SK-N-SH treated with all-trans-retinoic acid at 6 μM for 48 hours (cell line): ENCODE measurements at regions not wholly inside any gene's neighbourhood (a gene's known extent, or its start where the extent isn't known, plus 50 kb on each side); places are given as distances from the start of the nearest gene placed in this dataset.

Source experiments
- ATAC-seq: fragments of 200-7000 bp; cut with Tn5 transposase; 3 replicates; pipeline ENCODE4 v1.9.1; 2020; ENCODE audit warnings: mild to moderate bottlenecking, moderate library complexity
- ARNTL ChIP-seq: fragments of 450-650 bp; formaldehyde crosslinking; IDR thresholded peaks from 2 replicates; pipeline ENCODE4 v1.5.0; 2020; ENCODE audit warnings: low read depth, mild to moderate bottlenecking, moderate library complexity, borderline replicate concordance
- BACH2 ChIP-seq: fragments of 250-450 bp; sonication (Bioruptor Pico); IDR thresholded peaks from 2 replicates; pipeline ENCODE4 v1.9.0; 2021; ENCODE audit warnings: mild to moderate bottlenecking, borderline replicate concordance
- CSDC2 ChIP-seq: fragments of 250-450 bp; sonication (Bioruptor Pico); IDR thresholded peaks from 2 replicates; pipeline ENCODE4 v1.5.0; 2020; ENCODE audit warnings: mild to moderate bottlenecking, moderate library complexity
- ESRRG ChIP-seq: fragments of 250-450 bp; sonication (Bioruptor Pico); IDR thresholded peaks from 2 replicates; pipeline ENCODE4 v1.6.1; 2021; ENCODE audit warnings: mild to moderate bottlenecking
- GLIS3 ChIP-seq: fragments of 250-450 bp; sonication (Bioruptor Pico); IDR thresholded peaks from 2 replicates; pipeline ENCODE4 v1.5.0; 2020; ENCODE audit warnings: mild to moderate bottlenecking, moderate library complexity
- ISL1 ChIP-seq: fragments of 250-450 bp; sonication (Bioruptor Pico); IDR thresholded peaks from 2 replicates; pipeline ENCODE4 v2.1.2; 2022; ENCODE audit warnings: mild to moderate bottlenecking, moderate library complexity
- OSR1 ChIP-seq: fragments of 250-450 bp; sonication (Bioruptor Pico); IDR thresholded peaks from 2 replicates; pipeline ENCODE4 v1.8.0; 2022; ENCODE audit warnings: moderate library complexity, mild to moderate bottlenecking, inconsistent platforms
- PPARA ChIP-seq: fragments of 250-450 bp; sonication (Bioruptor Pico); IDR thresholded peaks from 2 replicates; pipeline ENCODE4 v1.5.0; 2020; ENCODE audit warnings: mild to moderate bottlenecking, borderline replicate concordance
- RARB ChIP-seq: fragments of 250-450 bp; sonication (Bioruptor Pico); IDR thresholded peaks from 2 replicates; pipeline ENCODE4 v1.8.0; 2021; ENCODE audit warnings: mild to moderate bottlenecking, moderate library complexity
- SNAI2 ChIP-seq: fragments of 250-450 bp; sonication (Bioruptor Pico); IDR thresholded peaks from 2 replicates; pipeline ENCODE4 v1.5.0; 2020; ENCODE audit warnings: mild to moderate bottlenecking, moderate library complexity
- TCF4 ChIP-seq: fragments of 250-450 bp; sonication (Bioruptor Pico); IDR thresholded peaks from 2 replicates; pipeline ENCODE4 v1.8.0; 2021; ENCODE audit warnings: mild to moderate bottlenecking, moderate library complexity, borderline replicate concordance
- TOX ChIP-seq: fragments of 250-450 bp; sonication (Bioruptor Pico); IDR thresholded peaks from 2 replicates; pipeline ENCODE4 v1.8.0; 2021; ENCODE audit warnings: mild to moderate bottlenecking, moderate library complexity, borderline replicate concordance
- ZC3H10 ChIP-seq: fragments of 250-450 bp; sonication (Bioruptor Pico); IDR thresholded peaks from 2 replicates; pipeline ENCODE4 v1.5.1; 2021; ENCODE audit warnings: mild to moderate bottlenecking, moderate library complexity
- ZFP3 ChIP-seq: fragments of 250-450 bp; sonication (Bioruptor Pico); IDR thresholded peaks from 2 replicates; pipeline ENCODE4 v1.5.0; 2020; ENCODE audit warnings: mild to moderate bottlenecking, moderate library complexity
- ZFP30 ChIP-seq: fragments of 450-650 bp; formaldehyde crosslinking; IDR thresholded peaks from 2 replicates; pipeline ENCODE4 v1.5.0; 2022; ENCODE audit warnings: mild to moderate bottlenecking, moderate library complexity
- ZNF565 ChIP-seq: fragments of 450-650 bp; formaldehyde crosslinking; conservative IDR thresholded peaks from 2 replicates; pipeline ENCODE4 v1.5.0; 2020; ENCODE audit warnings: low read depth, mild to moderate bottlenecking, moderate library complexity
- ZNF70 ChIP-seq: fragments of 450-650 bp; formaldehyde crosslinking; IDR thresholded peaks from 2 replicates; pipeline ENCODE4 v1.5.0; 2020; ENCODE audit warnings: mild to moderate bottlenecking, moderate library complexity
- TF ChIP-seq, protein P1 (sequence below): fragments of 250-450 bp; sonication (Bioruptor Pico); IDR thresholded peaks from 2 replicates; pipeline ENCODE4 v1.5.1; 2021; ENCODE audit warnings: mild to moderate bottlenecking, moderate library complexity
- TF ChIP-seq, protein P2 (sequence below): fragments of 250-450 bp; sonication (Bioruptor Pico); IDR thresholded peaks from 2 replicates; pipeline ENCODE4 v1.5.1; 2020; ENCODE audit warnings: low read depth, mild to moderate bottlenecking, moderate library complexity
- TF ChIP-seq, protein P3 (sequence below): fragments of 250-450 bp; sonication (Bioruptor Pico); IDR thresholded peaks from 2 replicates; pipeline ENCODE4 v1.8.0; 2020; ENCODE audit warnings: mild to moderate bottlenecking, moderate library complexity, borderline replicate concordance

DNA sequence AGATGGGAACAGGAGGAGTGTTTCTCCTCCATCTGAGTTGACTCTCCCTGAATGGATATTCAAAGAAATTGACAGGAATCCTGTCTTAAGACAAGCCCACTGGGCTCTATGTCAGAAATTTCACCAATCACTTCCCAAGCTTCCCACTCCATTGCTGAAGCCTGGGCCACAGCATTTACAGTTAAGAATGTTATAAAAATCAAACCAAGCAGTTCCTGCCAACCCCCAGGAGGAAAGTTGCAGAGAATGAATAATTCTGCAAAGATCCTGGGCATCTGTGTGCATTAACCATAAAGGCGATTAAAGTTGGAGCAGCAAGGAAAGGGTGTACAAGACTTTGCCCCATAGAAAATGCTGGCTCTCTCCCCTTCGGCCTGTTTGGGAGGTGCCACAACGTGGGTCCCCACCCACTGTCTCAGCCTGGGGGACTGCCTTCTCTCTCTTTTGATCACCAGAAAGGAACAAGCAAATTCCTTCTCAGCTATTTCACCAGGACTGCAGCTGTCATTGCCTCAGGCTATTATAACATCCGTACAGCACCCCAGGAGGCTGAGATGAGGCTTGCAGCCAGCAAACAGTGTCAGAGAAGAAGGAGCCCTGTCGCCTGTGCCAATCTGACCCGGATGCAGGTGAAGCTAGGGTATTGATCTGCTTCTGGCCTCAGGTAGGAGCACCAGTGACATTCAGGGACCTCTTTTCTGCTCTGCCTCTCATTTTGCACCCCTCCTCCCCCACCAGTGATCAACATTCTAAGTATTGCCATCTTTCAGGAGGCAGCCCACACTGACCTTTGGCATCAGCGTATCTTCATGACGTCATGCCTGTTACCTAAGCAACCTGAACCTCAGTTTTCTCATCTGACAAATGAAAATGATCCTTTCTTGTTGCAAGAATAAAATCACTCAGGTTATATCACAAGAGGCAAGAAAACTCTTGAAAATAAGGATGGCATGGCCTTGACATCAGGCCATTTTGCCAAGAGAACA is 219.0 kb downstream of the SH3BP4 start:
- peak; percentile 76 for TF ChIP-seq ZNF70 (CRISPR knock-in tag)
- TF ChIP-seq ESRRG, result no peak
- TF ChIP-seq, all 23 proteins: peak for 1
- ATAC-seq, result peak; percentile 91

DNA sequence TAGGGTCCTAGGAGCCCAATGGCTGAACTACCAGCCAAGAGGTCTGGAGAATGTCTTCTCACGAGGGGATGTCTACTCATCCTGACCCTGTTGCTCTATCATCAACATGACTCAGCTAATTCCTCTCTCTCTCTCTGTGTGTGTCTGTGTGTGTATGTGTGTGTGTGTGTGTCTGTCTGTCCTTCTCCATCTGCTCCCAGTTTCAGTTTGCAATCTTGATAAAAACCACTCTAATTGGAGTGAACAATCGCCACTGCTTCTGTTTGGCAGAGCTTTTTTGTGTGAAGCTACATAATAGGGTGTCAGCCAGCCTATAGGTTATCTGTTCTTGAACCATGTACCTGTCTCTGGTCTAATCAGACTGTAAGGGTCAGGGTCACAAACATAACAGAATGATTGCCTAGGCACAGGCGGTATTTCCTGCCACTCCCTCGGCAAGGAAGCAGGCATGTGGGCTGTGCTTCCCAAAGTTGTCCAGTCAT is 219.8 kb downstream of the SH3BP4 start:
- peak; percentile 58 for ATAC-seq
- no peak for TF ChIP-seq OSR1 (CRISPR knock-in tag)
- no peak for TF ChIP-seq RARB
- TF ChIP-seq, protein P1, sequence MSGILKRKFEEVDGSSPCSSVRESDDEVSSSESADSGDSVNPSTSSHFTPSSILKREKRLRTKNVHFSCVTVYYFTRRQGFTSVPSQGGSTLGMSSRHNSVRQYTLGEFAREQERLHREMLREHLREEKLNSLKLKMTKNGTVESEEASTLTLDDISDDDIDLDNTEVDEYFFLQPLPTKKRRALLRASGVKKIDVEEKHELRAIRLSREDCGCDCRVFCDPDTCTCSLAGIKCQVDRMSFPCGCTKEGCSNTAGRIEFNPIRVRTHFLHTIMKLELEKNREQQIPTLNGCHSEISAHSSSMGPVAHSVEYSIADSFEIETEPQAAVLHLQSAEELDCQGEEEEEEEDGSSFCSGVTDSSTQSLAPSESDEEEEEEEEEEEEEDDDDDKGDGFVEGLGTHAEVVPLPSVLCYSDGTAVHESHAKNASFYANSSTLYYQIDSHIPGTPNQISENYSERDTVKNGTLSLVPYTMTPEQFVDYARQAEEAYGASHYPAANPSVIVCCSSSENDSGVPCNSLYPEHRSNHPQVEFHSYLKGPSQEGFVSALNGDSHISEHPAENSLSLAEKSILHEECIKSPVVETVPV (CRISPR knock-in tag), result 0 out of 2 replicates have a peak, but pooled peaks have one; percentile 18
- no peak for TF ChIP-seq TOX
- no peak for TF ChIP-seq TCF4 (CRISPR knock-in tag)
- 0 out of 2 replicates have a peak, but pooled peaks have one; percentile 34 for TF ChIP-seq ESRRG
- peak; percentile 40; the same call in 1 of the 2 replicates for TF ChIP-seq ISL1 (CRISPR knock-in tag)
- no peak for TF ChIP-seq GLIS3
- TF ChIP-seq, protein P2, sequence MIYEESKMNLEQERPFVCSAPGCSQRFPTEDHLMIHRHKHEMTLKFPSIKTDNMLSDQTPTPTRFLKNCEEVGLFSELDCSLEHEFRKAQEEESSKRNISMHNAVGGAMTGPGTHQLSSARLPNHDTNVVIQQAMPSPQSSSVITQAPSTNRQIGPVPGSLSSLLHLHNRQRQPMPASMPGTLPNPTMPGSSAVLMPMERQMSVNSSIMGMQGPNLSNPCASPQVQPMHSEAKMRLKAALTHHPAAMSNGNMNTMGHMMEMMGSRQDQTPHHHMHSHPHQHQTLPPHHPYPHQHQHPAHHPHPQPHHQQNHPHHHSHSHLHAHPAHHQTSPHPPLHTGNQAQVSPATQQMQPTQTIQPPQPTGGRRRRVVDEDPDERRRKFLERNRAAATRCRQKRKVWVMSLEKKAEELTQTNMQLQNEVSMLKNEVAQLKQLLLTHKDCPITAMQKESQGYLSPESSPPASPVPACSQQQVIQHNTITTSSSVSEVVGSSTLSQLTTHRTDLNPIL (CRISPR knock-in tag), result no peak
- TF ChIP-seq PPARA (CRISPR knock-in tag), result no peak
- no peak for TF ChIP-seq CSDC2 (CRISPR knock-in tag)
- no peak for TF ChIP-seq ZC3H10 (CRISPR knock-in tag)
- TF ChIP-seq, protein P3, sequence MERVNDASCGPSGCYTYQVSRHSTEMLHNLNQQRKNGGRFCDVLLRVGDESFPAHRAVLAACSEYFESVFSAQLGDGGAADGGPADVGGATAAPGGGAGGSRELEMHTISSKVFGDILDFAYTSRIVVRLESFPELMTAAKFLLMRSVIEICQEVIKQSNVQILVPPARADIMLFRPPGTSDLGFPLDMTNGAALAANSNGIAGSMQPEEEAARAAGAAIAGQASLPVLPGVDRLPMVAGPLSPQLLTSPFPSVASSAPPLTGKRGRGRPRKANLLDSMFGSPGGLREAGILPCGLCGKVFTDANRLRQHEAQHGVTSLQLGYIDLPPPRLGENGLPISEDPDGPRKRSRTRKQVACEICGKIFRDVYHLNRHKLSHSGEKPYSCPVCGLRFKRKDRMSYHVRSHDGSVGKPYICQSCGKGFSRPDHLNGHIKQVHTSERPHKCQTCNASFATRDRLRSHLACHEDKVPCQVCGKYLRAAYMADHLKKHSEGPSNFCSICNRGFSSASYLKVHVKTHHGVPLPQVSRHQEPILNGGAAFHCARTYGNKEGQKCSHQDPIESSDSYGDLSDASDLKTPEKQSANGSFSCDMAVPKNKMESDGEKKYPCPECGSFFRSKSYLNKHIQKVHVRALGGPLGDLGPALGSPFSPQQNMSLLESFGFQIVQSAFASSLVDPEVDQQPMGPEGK (CRISPR knock-in tag), result no peak
- TF ChIP-seq ARNTL (CRISPR knock-in tag), result no peak
- peak; percentile 53; the same call in 1 of the 2 replicates for TF ChIP-seq BACH2
- TF ChIP-seq ZFP3, result no peak
- peak; percentile 2; the same call in 1 of the 2 replicates for TF ChIP-seq ZNF70 (CRISPR knock-in tag)

DNA sequence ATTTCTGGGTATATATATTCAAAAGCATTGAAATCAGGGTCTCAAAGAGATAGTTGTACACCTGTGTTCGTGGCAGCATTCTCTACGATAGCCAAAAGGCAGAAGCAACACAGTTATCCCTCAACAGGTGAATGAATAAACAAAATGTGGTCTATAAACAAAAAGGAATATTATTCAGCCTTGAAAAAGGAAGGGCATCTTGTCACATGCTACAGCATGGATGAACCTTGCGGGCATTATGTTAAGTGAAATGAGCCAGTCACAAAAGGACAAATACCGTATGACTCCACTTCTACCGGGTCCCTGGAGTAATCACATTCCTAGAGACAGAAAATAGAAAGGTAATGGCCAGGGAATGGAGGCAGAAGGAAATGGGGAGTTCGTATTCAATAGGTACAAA is 228.8 kb downstream of the SH3BP4 start:
- TF ChIP-seq, protein P3 (CRISPR knock-in tag), result no peak
- no peak for TF ChIP-seq ZNF565
- TF ChIP-seq ZFP30 (CRISPR knock-in tag), result no peak
- TF ChIP-seq BACH2, result no peak
- no peak for TF ChIP-seq GLIS3
- no peak for TF ChIP-seq SNAI2 (CRISPR knock-in tag)
- TF ChIP-seq PPARA (CRISPR knock-in tag), result no peak
- TF ChIP-seq CSDC2 (CRISPR knock-in tag), result no peak
- no peak for ATAC-seq

DNA sequence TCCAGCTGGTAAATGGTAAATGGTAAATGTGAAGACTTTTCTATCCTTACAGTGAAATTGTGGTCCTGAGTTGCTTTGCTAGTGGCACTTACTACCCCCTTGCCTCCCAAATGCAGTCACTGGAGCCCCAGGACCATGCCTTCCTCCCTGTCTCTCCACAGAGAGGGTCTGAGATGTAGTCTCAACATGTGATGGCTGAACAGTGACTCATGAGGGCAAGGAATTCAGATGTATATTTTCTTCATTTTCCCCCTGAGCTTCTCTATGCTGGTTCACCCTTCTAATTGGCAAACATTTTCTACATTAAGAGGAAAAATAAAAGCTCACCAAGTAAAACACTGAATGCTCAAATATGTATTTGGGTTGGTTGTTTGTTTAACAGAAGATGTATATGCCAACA is 232.0 kb downstream of the SH3BP4 start:
- no peak for TF ChIP-seq OSR1 (CRISPR knock-in tag)
- no peak for TF ChIP-seq ZFP3
- no peak for TF ChIP-seq SNAI2 (CRISPR knock-in tag)
- no peak for TF ChIP-seq ZNF70 (CRISPR knock-in tag)
- TF ChIP-seq ZNF565, result no peak
- no peak for TF ChIP-seq BACH2
- no peak for ATAC-seq
